ENCODE measurements at regions not wholly inside any gene's neighbourhood (a gene's known extent, or its start where the extent isn't known, plus 50 kb on each side); places are given as distances from the start of the nearest gene placed in this dataset.

GRCh38 chr11:103842191-103842590 is 194.2 kb upstream of the DDI1 start:
- TF ChIP-seq CTCF (conservative IDR thresholded peaks at IDR 0.05; ENCODE audit: low read length) (no peak), EZH2phosphoT487 (IDR thresholded peaks at IDR 0.05; ENCODE audit: borderline replicate concordance, low read depth, low read length) (no peak)

Data from OCI-LY7 (cell line).